ENCODE measurements at regions not wholly inside any gene's neighbourhood (a gene's known extent, or its start where the extent isn't known, plus 50 kb on each side); places are given as distances from the start of the nearest gene placed in this dataset.
A peak's percentile ranks its signal among the peaks of the same experiment; 100 is the strongest.
"Not testable (repeated sequence)": the region's sequence is repeated elsewhere in the genome, so short reads cannot be mapped to it uniquely, and the experiment has no call there.

DNA sequence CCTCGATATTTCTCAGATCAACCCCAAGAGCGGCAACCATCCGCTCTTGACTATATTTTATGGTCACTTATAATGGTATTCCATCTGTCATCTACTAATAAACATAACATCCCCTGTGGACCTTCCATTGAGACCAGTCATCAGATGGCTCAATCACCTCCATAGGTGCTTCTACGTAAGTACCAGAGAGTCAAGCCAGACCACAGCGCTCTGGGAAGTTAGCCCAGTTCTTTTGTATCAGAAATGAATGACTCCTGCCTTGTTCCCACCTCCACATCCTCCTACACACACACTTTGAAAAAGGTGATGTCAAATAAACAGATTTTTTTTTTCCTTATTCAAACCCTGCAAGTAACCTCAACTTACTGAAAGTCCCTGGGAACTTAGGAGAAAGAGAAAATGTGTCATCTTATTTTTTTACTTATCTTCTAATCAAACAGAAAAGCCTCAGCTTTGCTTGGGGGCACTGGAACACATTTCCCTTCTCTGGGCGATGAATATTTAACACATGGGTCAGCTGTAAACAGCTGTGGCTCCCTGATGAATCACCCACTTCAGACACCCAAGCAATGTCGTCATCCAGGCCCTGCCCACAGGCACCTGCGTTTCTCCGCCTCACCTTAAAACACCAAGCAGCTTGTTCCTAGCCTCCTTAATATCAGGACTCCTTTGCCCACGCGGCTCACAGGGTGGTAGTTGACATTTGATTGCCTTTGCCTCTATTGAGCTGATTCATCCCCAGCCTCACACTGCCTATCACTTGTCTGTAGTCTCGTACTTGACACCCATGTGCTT, 121.4 kb upstream of the LY86 start:
- intact Hi-C loops (cut with DNase I), result no loop called here
- DNase-seq, result no peak
- no peak for ATAC-seq (ENCODE audit: poor library complexity)

DNA sequence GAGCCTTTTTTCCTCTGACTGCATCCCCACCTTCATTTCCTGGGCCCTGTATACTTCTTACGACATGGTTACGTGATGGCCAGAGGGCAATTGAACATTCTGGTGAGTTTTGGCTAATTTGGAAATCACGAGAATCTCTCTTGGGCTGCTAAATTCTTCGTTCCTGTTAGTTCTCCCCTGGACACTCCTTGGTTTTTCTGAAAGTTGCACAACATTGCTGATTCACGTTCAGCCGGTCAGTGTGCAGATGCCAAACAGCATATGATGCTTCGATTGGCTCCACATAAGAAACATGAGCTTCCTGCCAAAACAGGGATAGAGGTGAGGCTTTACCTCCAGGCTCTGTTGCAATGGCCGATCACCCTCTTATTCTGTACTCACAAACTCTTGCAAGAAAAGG, 119.4 kb upstream of the LY86 start:
- intact Hi-C loops (cut with DNase I), result no loop called here
- DNase-seq (no peak), ATAC-seq (ENCODE audit: poor library complexity) (no peak)

DNA sequence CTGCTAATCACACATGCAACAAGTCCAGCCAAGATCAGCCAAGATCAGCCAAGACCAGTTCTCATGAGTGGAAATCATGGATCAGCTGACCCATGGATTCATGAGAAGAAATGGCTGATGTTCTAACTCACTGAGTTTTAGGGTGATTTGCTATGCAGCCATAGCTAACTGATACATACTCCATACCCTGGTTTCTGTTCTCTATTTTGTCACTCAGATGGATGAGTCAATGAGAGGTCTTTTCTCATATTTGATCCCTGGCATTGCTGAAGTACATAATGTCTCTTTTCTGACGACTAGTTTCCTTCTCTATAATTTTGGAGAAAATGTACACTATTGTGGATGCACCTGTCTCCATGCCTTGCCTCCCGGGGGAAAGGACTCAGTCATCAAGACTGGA, 118.4 kb upstream of the LY86 start:
- ATAC-seq (ENCODE audit: poor library complexity), result no peak
- no peak for DNase-seq
- intact Hi-C loops (cut with DNase I), result no loop called here

DNA sequence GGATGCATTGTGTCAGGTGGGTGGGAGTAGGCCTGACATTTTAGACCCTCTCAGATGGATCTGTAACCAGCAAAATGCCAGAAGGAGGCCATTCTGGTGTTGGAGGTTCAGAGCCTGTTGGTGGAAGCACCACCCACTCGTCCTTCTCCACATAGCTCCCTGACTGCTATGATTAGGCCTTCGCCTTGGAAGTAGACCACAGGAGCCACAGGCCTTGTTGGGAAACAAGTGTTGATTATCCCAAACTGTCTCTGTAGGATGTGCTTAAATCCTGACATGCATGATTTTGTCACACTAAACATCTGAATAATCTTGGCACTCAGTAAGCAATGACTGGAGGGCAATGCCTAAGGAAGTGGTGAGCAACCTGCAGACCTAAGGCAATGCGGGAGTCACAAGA, 117.2 kb upstream of the LY86 start:
- intact Hi-C loops (cut with DNase I), result no loop called here
- DNase-seq, result no peak
- ATAC-seq (ENCODE audit: poor library complexity), result no peak

DNA sequence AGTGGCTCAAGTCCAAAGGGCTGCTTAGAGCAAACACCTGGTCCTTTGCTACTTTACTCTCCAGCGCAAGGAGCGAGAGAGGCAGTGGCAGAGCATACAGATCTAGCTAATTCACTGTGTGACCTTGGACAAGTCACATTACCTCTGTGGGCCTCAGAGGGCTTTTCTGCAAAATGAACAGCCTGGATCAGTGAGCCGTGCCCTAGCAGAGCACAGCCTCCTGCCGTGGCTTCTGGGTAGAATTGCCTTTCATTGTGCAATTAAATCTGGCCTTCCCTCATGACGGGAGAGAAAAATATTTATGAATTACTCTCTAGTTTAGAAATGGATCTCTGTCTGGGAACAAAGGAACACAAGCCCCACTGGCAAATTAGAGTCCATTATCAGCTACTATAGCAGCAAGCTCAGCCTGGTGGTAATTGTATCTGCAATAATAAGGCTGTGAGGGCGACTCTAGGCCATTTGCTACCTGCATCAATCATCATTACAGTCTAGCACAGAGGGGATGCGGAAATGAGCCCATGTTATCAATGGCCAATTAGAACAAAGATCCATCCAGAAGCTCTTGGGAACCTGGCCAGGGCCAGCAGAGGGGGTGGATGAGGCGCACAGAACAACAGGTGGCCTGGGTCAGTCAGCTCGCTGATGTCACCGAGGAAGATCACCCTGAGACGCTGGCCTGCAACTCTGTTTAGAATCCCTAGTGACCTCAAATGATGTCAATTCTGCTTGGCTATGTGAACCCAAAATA, 114.2 kb upstream of the LY86 start:
- intact Hi-C loops (cut with DNase I), result no loop called here
- no peak for DNase-seq
- no peak for ATAC-seq (ENCODE audit: poor library complexity)

DNA sequence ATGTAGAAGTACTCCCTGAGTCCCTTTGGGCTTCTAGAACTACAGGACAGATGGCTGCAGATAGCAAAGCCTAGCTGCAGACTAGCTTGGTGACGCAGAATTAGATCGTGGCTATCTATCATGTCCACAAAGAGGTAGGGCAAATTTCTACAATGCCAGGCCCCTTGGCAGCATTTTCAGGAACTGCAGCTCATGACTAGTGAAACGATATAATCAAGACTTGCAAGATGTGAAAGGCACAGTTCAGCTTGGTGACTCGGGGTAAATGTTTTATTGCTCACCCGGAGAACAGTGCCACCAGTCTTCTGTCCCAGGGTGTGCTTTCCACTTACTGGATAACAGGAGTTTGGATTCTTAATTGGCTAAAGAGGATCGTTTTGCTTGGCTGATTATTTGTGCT, 108.7 kb upstream of the LY86 start:
- intact Hi-C loops (cut with DNase I), result no loop called here
- ATAC-seq (ENCODE audit: poor library complexity), result peak; percentile 79

DNA sequence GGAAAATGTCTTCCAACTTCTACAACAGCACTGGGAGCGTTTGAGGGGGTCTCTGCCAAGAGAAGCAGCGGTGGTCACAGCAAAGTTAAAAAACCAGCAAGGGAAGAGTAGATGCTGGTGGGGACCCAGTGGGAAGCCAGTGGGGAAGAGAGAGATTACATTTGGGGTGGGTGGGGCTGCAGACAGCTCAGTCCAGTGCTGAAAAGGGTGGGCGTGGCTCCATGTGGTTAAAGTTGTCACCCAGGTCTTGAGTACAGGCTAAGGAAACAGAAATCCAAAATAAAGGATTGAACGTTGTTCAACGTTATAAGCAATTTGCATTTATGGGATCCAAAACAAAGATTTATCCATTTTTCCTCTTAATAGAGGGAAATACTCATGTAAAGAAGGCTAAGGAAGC, 106.3 kb upstream of the LY86 start:
- DNase-seq (no peak), ATAC-seq (ENCODE audit: poor library complexity) (no peak)
- intact Hi-C loops (cut with DNase I), result no loop called here

More for the DNA sequence above, 108.7 kb upstream of the LY86 start:
- no peak for DNase-seq

DNA sequence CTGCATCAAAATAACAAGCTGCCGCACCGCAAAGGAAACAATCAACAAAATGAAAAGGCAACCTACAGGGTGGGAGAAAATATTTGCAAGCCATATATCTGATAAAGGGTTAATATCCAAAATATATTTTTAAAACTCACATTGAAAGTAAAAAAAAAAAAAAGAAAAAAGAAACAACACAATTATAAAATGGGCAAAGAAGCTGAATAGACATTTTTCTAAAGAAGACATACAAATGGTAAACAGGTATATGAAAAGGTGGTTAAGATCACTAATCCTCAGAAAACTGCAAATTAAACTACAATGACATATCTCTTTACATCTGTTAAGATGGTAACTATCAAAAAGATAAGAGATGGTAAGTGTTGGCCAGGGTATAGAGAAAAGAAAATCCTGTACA, 105.4 kb upstream of the LY86 start:
- ATAC-seq (ENCODE audit: poor library complexity) (no peak), DNase-seq (no peak)
- intact Hi-C loops (cut with DNase I), result no loop called here

DNA sequence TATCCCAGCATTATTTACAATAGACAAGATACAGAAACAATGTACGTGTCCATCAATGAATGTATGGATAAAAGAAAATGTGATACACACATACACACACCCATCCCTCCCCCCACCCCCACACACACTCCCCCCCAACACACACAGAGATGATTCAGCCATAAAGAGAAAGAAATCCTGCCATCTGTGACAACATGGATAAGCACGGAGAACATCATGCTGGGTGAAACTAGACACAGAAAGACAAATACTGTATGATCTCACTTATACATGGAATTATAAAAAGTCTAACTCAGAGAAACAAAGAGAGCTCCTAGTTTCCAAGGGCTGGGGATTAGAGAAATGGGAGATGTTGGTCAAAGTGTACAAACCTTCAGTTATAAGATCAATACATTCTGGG, 104.8 kb upstream of the LY86 start:
- ATAC-seq (ENCODE audit: poor library complexity) (no peak), DNase-seq (no peak)
- intact Hi-C loops (cut with DNase I), result no loop called here

DNA sequence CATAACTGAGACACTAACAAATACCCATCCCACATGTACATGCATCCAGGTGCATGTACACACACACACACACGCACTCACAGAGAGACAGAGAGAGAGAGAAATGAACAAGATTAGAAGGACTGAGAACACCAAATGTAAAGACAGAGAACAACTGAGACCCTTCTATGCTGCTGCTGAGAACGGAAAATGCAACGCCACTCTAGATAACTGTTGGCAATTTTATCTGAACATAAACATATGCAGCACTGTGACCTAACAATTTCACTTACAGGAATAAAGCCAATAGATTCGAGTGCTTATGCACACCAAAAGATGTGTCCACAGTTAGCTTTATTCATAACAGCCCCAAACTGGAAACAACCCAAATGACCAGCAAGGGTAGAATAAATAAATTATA, 103.8 kb upstream of the LY86 start:
- DNase-seq (no peak), ATAC-seq (ENCODE audit: poor library complexity) (no peak)
- intact Hi-C loops (cut with DNase I), result no loop called here

DNA sequence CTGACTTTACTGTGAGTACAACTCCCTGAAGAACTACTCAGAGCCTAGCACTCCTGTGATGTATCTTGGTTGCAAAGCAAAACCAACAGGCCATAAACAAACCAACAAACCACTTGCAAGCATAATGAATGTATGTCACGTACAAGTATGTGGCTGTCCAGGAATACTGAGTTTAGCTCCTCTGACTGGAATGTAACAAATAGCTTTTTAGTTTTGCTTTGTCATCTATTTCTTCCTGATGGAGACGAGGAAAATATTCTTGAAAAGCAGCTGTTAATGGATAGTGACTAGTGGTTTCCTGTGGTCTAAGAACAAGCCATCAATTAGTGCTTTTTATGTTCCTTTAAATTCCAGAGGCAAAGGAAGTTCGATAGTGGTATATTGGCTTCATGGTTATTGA, 101.9 kb upstream of the LY86 start:
- ATAC-seq (ENCODE audit: poor library complexity) (no peak), DNase-seq (no peak)
- intact Hi-C loops (cut with DNase I), result no loop called here

DNA sequence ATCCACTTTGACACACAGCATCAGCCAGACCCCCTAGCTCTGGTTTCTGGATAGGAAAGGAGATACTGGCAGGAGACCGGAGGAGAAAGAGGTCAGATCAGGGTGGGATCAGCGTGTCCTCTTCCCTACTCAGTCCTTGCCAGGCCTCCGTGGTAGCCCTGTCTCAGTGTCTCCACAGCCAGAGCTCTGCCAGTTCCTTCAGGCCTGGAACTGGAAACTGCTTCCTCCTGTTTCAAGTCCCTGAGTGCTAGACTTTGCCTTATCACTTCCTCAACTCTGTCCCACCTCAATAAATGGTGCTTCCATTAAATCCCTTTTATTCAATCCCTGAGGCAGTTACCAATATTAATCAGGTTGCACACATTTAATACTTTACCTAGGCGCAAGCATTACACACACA, 96.8 kb upstream of the LY86 start:
- DNase-seq (no peak), ATAC-seq (ENCODE audit: poor library complexity) (peak; percentile 36)
- intact Hi-C loops (cut with DNase I), result no loop called here

DNA sequence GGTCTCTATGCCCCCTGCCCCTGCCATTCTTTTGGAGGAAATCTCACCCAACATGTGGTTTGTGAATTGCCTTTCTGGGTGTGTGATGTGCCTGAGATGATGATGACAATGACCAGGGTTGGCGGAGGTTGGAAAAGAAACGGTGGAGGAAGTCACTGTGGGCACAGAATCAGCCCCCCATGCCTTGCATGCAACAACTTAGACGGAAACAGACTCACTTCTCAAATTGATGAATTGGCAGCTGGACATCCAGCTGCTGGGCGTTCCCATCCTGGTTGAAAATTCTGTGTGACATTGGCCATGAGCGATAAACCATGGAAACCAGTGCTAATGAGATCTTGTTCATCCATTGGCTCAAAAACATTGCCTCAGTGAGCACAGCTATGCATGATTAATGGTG, 95.8 kb upstream of the LY86 start:
- ATAC-seq (ENCODE audit: poor library complexity), result peak; percentile 42
- intact Hi-C loops (cut with DNase I), result no loop called here

DNA sequence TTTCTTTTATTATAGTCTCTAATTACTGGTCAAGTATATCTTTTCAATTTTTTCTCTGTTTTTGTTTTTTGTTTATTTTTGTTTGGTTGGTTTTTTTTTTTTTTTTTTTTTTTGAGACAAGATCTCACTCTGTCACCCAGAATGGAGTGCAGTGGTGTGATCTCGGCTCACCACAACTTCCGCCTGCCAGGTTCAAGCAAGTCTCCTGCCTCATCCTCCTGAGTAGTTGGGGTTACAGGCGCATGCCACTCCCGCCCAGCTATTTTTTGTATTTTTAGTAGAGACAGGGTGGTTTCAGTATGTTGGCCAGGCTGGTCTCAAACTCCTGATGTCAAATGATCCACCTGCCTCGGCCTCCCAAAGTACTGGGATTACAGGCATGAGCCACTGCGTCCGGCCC, 94.4 kb upstream of the LY86 start:
- DNase-seq; intact Hi-C loops (cut with DNase I); ATAC-seq (ENCODE audit: poor library complexity): not testable (repeated sequence)

More for the DNA sequence above, 95.8 kb upstream of the LY86 start:
- DNase-seq, result peak; percentile 42

DNA sequence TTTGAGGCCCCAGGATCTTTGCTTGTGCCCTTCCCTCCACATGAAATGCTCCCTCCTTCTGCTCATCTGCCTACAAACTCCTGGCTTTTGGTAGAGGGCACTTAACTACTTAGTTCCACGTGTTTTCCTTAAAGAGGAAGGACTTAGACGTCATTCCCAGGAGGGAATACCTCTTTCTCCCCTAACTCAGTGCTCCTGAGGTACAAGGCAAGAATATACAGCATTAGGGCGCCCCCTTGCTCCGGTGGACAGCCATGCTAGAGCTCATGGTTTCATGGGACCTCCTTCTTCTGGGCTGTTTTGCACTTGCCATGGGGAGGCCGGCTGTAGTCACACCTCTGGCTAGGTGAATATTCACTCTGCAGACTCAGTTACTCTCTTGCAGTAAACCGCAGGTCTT, 93.8 kb upstream of the LY86 start:
- intact Hi-C loops (cut with DNase I), result loop anchor here (5.0 kb wide), 1 partner anchor 437 kb away; no protein-coding TSS in a partner anchor
- DNase-seq, result peak; percentile 80
- peak; percentile 85 for ATAC-seq (ENCODE audit: poor library complexity)

DNA sequence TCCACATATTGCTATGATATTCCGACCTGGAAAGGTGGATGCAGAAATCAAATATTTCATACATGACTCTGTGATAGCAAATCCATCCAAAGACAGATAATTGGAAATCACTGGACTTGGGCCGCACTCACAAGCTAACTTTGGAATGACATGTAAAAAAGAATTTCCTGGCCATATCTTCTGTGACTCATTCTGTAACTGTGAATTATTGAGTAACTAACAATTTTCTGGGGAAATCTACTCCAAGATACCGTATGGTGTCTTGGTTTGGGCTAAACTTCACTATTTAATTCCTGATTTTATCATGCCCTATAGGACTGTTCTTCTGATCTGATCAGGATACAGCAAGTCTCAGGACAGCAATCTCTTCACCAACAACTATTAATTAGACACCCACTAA, 92.7 kb upstream of the LY86 start:
- ATAC-seq (ENCODE audit: poor library complexity) (peak; percentile 16), DNase-seq (no peak)
- intact Hi-C loops (cut with DNase I), result loop anchor here (5.0 kb wide), 1 partner anchor 439 kb away; no protein-coding TSS in a partner anchor

DNA sequence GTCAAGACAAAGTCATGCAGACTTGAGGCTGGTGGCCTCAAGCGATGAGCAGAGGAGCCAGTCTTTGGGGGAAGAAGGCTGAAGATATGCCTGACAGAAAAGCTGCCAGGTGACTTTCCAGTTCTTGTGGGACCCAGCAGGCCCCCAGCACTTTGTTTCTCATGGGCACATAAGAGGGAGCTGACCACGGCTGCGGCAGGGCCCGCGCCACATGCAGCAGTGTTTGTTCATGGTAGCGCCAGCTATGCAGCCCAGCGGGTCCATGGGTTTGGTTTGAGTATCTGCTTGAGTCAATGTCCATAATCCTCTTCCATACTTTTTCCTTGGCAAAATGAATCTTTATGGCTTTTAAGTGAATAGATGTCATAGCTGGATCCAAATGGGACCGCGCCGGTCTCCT, 91.0 kb upstream of the LY86 start:
- ATAC-seq (ENCODE audit: poor library complexity) (no peak), DNase-seq (no peak)
- intact Hi-C loops (cut with DNase I), result loop anchor here (5.0 kb wide), 1 partner anchor 440 kb away; no protein-coding TSS in a partner anchor

DNA sequence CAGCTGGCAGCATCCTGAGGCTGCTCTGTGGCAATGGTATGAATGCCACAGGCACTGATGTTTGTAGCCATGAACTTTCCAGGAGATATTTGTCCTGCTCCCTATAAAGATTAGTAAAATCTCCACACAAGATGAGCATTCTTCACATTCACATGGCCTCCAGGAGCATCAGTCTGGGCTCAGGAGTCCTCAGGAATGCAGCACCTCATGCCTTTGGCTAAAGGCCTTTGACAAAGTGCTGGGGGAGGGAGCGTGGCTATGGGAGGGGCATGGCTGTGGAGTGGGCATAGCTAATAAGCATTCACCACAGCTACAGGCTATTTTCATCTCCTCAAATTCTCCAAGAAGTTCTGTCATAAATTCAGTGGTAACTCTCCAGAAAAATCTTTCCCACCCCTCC, 90.5 kb upstream of the LY86 start:
- intact Hi-C loops (cut with DNase I), result loop anchor here (5.0 kb wide), 1 partner anchor 441 kb away; no protein-coding TSS in a partner anchor
- ATAC-seq (ENCODE audit: poor library complexity) (no peak), DNase-seq (no peak)

DNA sequence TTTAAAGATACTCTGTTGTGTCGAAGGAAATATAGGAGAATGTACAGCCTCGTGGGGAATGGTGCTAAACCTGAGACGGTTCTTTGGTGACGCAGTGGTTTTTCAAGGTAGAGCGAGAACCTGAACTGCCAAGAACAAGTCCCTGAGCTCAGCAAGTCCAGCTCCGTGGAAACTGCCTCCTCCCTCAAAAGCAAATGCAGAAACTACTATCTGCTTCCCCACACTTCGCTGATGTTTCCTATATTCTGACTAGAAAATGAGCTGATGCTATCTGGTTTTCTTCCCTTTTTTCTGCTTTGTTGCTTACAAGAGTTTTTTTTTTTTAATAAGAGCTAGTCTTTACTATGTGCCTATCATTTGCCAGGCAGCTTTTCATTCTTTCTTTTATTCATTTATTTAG, 85.3 kb upstream of the LY86 start:
- ATAC-seq (ENCODE audit: poor library complexity) (peak; percentile 78), DNase-seq (no peak)
- intact Hi-C loops (cut with DNase I), result no loop called here

DNA sequence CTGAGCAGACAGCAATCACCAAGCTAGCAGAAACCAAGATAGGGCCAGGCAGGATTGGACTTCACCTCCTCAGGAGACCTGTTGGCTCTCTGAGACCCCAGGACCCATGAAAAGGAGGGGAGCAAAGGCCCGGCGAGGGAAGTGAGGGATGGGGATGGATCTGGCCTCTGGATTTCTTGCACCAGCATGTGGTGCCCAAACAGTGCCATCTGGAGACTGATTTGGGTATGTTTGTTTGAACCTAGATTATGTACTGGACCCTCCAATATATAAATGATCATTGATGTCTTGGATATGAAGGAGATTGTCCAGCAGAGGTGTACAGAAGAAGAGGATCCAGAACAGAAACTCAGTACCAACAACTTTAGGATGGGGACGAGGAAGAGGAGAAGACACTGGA, 83.4 kb upstream of the LY86 start:
- intact Hi-C loops (cut with DNase I), result no loop called here
- DNase-seq (no peak), ATAC-seq (ENCODE audit: poor library complexity) (no peak)

Measured in Right ventricle myocardium superior (tissue), 1 donor.